GM12878 (cell line): ENCODE measurements at regions not wholly inside any gene's neighbourhood (a gene's known extent, or its start where the extent isn't known, plus 50 kb on each side); places are given as distances from the start of the nearest gene placed in this dataset.
A peak's percentile ranks its signal among the peaks of the same experiment; 100 is the strongest.

Source experiments
- ATAC-seq: fragments of 200-7000 bp; cut with Tn5 transposase; 3 replicates; pipeline ENCODE4 v1.9.1; 2020; ENCODE audit warnings: mild to moderate bottlenecking, moderate library complexity
- BruUV-seq: library from RNA; stranded (reverse); fragments of 400-500 nt; replicated peaks from 2 replicates; lab custom pipeline; 2021; lab: Mats Ljungman, UMichigan
- CTCF ChIA-PET: fragments of 300-600 bp; sonication (Branson Sonifier 250); formaldehyde crosslinking; extraction: SDS; loops from one replicate; lab custom pipeline; 2021; ENCODE audit warnings: inconsistent platforms; lab: Yijun Ruan, JAX
- POLR2A ChIA-PET: fragments of 350-600 bp; formaldehyde crosslinking; extraction: SDS; loops from one replicate; lab custom pipeline; 2021; ENCODE audit warnings: inconsistent platforms; lab: Charles Lee
- RAD21 ChIA-PET: fragments of 300-600 bp; sonication (Branson Sonifier 250); formaldehyde crosslinking; loops from one replicate; lab custom pipeline; 2023; ENCODE audit warnings: antibody characterized with exemption; ENCODE audit not compliant: unreplicated experiment; lab: Charles Lee
- SMC1A ChIA-PET: fragments of 300-600 bp; sonication (Branson Sonifier 250); formaldehyde crosslinking; loops from one replicate; lab custom pipeline; 2023; ENCODE audit not compliant: unreplicated experiment, uncharacterized antibody; lab: Charles Lee
- DNase-seq: peaks from one replicate; pipeline ENCODE4 v3.0.0-alpha.2; 2011; ENCODE audit warnings: low read depth, low spot score
- FAIRE-seq: peaks from 3 replicates; lab custom pipeline; 2011; peaks lifted over from hg19 to GRCh38; lab: Jason Lieb, UNC
- H2AFZ ChIP-seq: 2 replicates; pipeline ENCODE4 v1.6.0; 2011; ENCODE audit warnings: low read depth, low read length, control low read depth; ENCODE audit not compliant: control insufficient read depth
- H3K27ac ChIP-seq: 2 replicates; pipeline ENCODE4 v1.5.1; 2011; ENCODE audit warnings: control low read depth; ENCODE audit not compliant: control insufficient read depth, insufficient read depth
- H3K27me3 ChIP-seq, 2 experiments: replicated peaks in 1 of 2; 2 replicates each; pipeline versions ENCODE4 v1.6.0 to v1.6.1; 2011; ENCODE audit warnings: low read length in 1 of 2; ENCODE audit not compliant: control insufficient read depth in 2 of 2, insufficient read depth in 2 of 2
- H3K36me3 ChIP-seq, 2 experiments: 2 replicates each; pipeline ENCODE4 v1.5.1; 2011; ENCODE audit warnings: low read length in 1 of 2; ENCODE audit not compliant: control insufficient read depth in 2 of 2, insufficient read depth in 2 of 2
- H3K4me1 ChIP-seq: 2 replicates; pipeline ENCODE4 v1.6.1; 2011; ENCODE audit warnings: mild to moderate bottlenecking, low read length, moderate library complexity, mixed read lengths; ENCODE audit not compliant: control insufficient read depth, insufficient read depth
- H3K4me2 ChIP-seq: 2 replicates; pipeline ENCODE4 v1.6.0; 2011; ENCODE audit warnings: control low read depth; ENCODE audit not compliant: control insufficient read depth, insufficient read depth
- H3K4me3 ChIP-seq: fragments of 200-600 bp; sonication (generic); 2 replicates; pipeline ENCODE4 v1.5.1; 2016
- H3K79me2 ChIP-seq: 2 replicates; pipeline ENCODE4 v1.6.0; 2011; ENCODE audit warnings: low read length; ENCODE audit not compliant: control insufficient read depth, insufficient read depth
- H3K9ac ChIP-seq: 2 replicates; pipeline ENCODE4 v1.8.0; 2011; ENCODE audit warnings: low read length, control low read depth, mixed read lengths; ENCODE audit not compliant: control insufficient read depth, insufficient read depth
- H3K9me3 ChIP-seq: replicated peaks from 3 replicates; pipeline ENCODE4 v1.5.1; 2011; ENCODE audit warnings: mild to moderate bottlenecking, low read length; ENCODE audit not compliant: control insufficient read depth, insufficient read depth
- H4K20me1 ChIP-seq: 2 replicates; pipeline ENCODE4 v1.6.0; 2011; ENCODE audit not compliant: control insufficient read depth, insufficient read depth
- ATF2 ChIP-seq: IDR thresholded peaks from 2 replicates; pipeline ENCODE4 v1.6.1; 2012; ENCODE audit warnings: low read length, inconsistent platforms
- CREB1 ChIP-seq: IDR thresholded peaks from 2 replicates; pipeline ENCODE4 v1.6.1; 2012; ENCODE audit warnings: low read depth, mild to moderate bottlenecking, inconsistent platforms
- CREM ChIP-seq: IDR thresholded peaks from 2 replicates; pipeline ENCODE4 v1.6.1; 2014; ENCODE audit warnings: antibody characterized with exemption, low read depth
- E2F4 ChIP-seq: IDR thresholded peaks from 2 replicates; pipeline ENCODE4 v1.6.1; 2012; ENCODE audit warnings: low read depth, low read length, improper control_type of control experiment
- E2F8 ChIP-seq: fragments of 450-650 bp; IDR thresholded peaks from 2 replicates; pipeline ENCODE4 v1.6.1; 2018; ENCODE audit warnings: mild to moderate bottlenecking, low read depth, moderate library complexity; ENCODE audit not compliant: partially characterized antibody
- EP300 ChIP-seq, 2 experiments: fragments of 150-350 bp in 1 of 2; IDR thresholded peaks; 2 replicates each; pipeline ENCODE4 v1.6.1; 2011 to 2012; ENCODE audit warnings: low read depth in 2 of 2, low read length in 2 of 2, borderline replicate concordance in 1 of 2, improper control_type of control experiment in 1 of 2, inconsistent platforms in 1 of 2; ENCODE audit not compliant: control insufficient read depth in 1 of 2
- ESRRA ChIP-seq: IDR thresholded peaks from 2 replicates; pipeline ENCODE4 v1.6.1; 2012; ENCODE audit warnings: mild to moderate bottlenecking, low read length, improper control_type of control experiment
- MEF2A ChIP-seq: IDR thresholded peaks from 2 replicates; pipeline ENCODE4 v1.6.1; 2011; ENCODE audit warnings: low read depth, mild to moderate bottlenecking, low read length, moderate library complexity; ENCODE audit not compliant: insufficient read depth
- MEF2B ChIP-seq: fragments of 450-650 bp; IDR thresholded peaks from 2 replicates; pipeline ENCODE4 v1.6.1; 2018; ENCODE audit warnings: mild to moderate bottlenecking, moderate library complexity; ENCODE audit not compliant: partially characterized antibody, poor library complexity, severe bottlenecking
- POLR2AphosphoS5 ChIP-seq: IDR thresholded peaks from 2 replicates; pipeline ENCODE4 v1.6.1; 2011; ENCODE audit warnings: mild to moderate bottlenecking, low read length, inconsistent platforms
- RAD51 ChIP-seq: fragments of 450-650 bp; IDR thresholded peaks from 2 replicates; pipeline ENCODE4 v1.6.1; 2016; ENCODE audit warnings: moderate library complexity, mild to moderate bottlenecking, inconsistent platforms
- RELB ChIP-seq: fragments of 450-650 bp; IDR thresholded peaks from 2 replicates; pipeline ENCODE4 v1.6.1; 2017; ENCODE audit warnings: low read depth, mild to moderate bottlenecking, moderate library complexity
- STAT3 ChIP-seq: IDR thresholded peaks from 2 replicates; pipeline ENCODE4 v1.6.1; 2011; ENCODE audit warnings: low read depth, low read length, improper control_type of control experiment
- TCF12 ChIP-seq: IDR thresholded peaks from 2 replicates; pipeline ENCODE4 v1.6.1; 2011; ENCODE audit warnings: low read depth, mild to moderate bottlenecking, low read length
- WRNIP1 ChIP-seq: IDR thresholded peaks from 2 replicates; pipeline ENCODE4 v1.6.1; 2011; ENCODE audit warnings: low read depth, low read length, improper control_type of control experiment, borderline replicate concordance
- YBX1 ChIP-seq: fragments of 450-650 bp; IDR thresholded peaks from 2 replicates; pipeline ENCODE4 v1.6.1; 2016; ENCODE audit warnings: antibody characterized with exemption
- ZNF217 ChIP-seq: fragments of 450-650 bp; IDR thresholded peaks from 2 replicates; pipeline ENCODE4 v1.6.1; 2017; ENCODE audit warnings: antibody characterized with exemption, mild to moderate bottlenecking
- WGBS: methylation state at CpG from one replicate; pipeline ENCODE4 v1.1.6; 2016; ENCODE audit warnings: low lambda C conversion rate; ENCODE audit not compliant: insufficient replicate concordance, insufficient coverage; ENCODE audit errors: missing lambda C conversion rate; 5-methylcytosine and 5-hydroxymethylcytosine counted together
- in situ Hi-C: fragments of 300-500 bp; cut with MboI; formaldehyde crosslinking; loops from 9 replicates; pipeline ENCODE4 v1.14.3; 2018; ENCODE audit warnings: mixed read lengths
- intact Hi-C: fragments of 100-400 bp; cut with micrococcal nuclease; formaldehyde crosslinking; loops from one replicate; pipeline ENCODE4 v1.14.2; 2022; ENCODE audit not compliant: unreplicated experiment

GRCh38 chr12:46438256-46438655 lies 65.7 kb upstream of the SLC38A2 start:
- BruUV-seq = no TSS peak
- Histone ChIP-seq H3K27me3 (no peaks in the 10 kb centered on the region), H3K4me2 (no peak overlapping the region), H4K20me1 (no peaks in the 10 kb centered on the region), H2AFZ (no peak overlapping the region), H3K4me3 (no peak overlapping the region), H3K79me2 (no peaks in the 10 kb centered on the region), H3K27ac (no peak overlapping the region), H3K4me1 (no peaks in the 10 kb centered on the region), H3K9me3 (no peaks in the 10 kb centered on the region; the same call in 2 of the 3 replicates), H3K9ac (no peak overlapping the region), H3K36me3 (no peaks in the 10 kb centered on the region)
- DNase-seq (no peak), FAIRE-seq (peak; percentile 41), ATAC-seq (no peak)
- ChIA-PET POLR2A (no interaction called here), CTCF (no interaction called here), SMC1A (no interaction called here), RAD21 (no interaction called here)
- TF ChIP-seq ZNF217 (no peak), MEF2B (no peak), ATF2 (no peak), ESRRA (no peak), E2F4 (no peak), POLR2AphosphoS5 (no peak), E2F8 (no peak), STAT3 (no peak), CREM (no peak), RELB (no peak), RAD51 (no peak), EP300 (IDR thresholded peaks at IDR 0.05; ENCODE audit: borderline replicate concordance in 1 of 2, control insufficient read depth in 1 of 2, low read depth in 2 of 2, low read length in 2 of 2) (no peak), YBX1 (no peak), TCF12 (no peak), CREB1 (no peak), MEF2A (no peak), WRNIP1 (no peak)
- intact Hi-C loops = no loop called here
- in situ Hi-C loops = no loop called here
- WGBS = 97% methylated on average over 4 of the region's 4 CpGs
